ES-I3 (cell line): ENCODE measurements at regions not wholly inside any gene's neighbourhood (a gene's known extent, or its start where the extent isn't known, plus 50 kb on each side); places are given as distances from the start of the nearest gene placed in this dataset.
"Not testable (repeated sequence)": the region's sequence is repeated elsewhere in the genome, so short reads cannot be mapped to it uniquely, and the experiment has no call there.

Experiments used
- H3K36me3 ChIP-seq: 2 replicates; pipeline ENCODE4 v1.6.1; 2013; ENCODE audit warnings: mild to moderate bottlenecking, low read length, control low read depth, moderate library complexity; ENCODE audit not compliant: insufficient read depth
- H3K4me1 ChIP-seq: 2 replicates; pipeline ENCODE4 v1.6.1; 2013; ENCODE audit warnings: mild to moderate bottlenecking, control low read depth, low read length; ENCODE audit not compliant: insufficient read depth
- H3K9ac ChIP-seq: 2 replicates; pipeline ENCODE4 v1.6.1; 2013; ENCODE audit warnings: low read depth, mild to moderate bottlenecking, low read length, moderate library complexity
- H3K9me3 ChIP-seq: 2 replicates; pipeline ENCODE4 v1.6.1; 2013; ENCODE audit warnings: mild to moderate bottlenecking, low read length, moderate library complexity; ENCODE audit not compliant: control insufficient read depth, insufficient read depth

DNA sequence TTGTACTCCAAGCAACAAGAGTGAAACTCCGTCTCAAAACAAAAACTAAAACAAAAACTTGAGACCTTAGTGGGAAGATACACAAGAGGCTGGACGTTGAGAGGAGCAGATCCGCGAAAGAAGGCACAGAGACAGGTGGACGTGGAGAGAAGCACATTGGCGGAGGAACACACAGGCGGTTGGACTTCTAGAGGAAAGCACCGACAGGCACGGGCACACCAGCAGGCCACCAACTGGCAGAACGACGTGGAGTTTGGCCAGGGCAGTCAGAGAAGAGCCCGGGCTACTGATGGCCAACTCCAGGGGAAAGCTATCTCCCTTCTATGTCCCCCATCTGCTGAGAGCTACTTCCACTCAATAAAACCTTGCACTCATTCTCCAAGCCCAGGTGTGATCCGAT, 482.7 kb downstream of the GABRG2 start:
- Histone ChIP-seq H3K9me3 (no peaks in the 10 kb centered on the region; the same call in 1 of the 2 replicates), H3K4me1 (no peaks in the 10 kb centered on the region), H3K9ac (no peak overlapping the region), H3K36me3 (no peaks in the 10 kb centered on the region)

DNA sequence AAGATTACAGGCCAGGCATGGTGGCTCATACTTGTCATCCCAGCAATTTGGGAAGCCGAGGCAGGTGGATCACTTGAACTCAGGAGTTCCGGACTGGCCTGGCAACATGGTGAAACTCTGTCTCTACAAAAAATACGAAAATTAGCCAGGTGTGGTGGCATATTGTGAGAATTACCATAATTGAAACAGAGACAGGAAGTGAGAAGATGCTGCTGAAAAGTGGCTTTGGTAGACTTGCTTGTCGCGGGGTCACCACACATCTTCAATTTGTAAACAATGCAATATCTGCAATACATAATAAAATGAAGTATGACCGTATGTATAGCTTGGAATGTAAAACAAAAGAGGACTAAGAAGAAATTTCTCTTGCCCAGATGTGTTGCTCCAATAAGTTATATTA, 490.5 kb downstream of the GABRG2 start:
- Histone ChIP-seq H3K36me3 (no peaks in the 10 kb centered on the region), H3K9me3 (no peaks in the 10 kb centered on the region), H3K4me1 (no peaks in the 10 kb centered on the region), H3K9ac (no peak overlapping the region)

- Histone ChIP-seq H3K9ac (no peak overlapping the region), H3K36me3 (no peaks in the 10 kb centered on the region), H3K9me3 (no peaks in the 10 kb centered on the region), H3K4me1 (no peaks in the 10 kb centered on the region)
Measured at GRCh38 chr5:162567644-162568043, 500.1 kb downstream of the GABRG2 start.

GRCh38 chr5:162573758-162574157, 506.2 kb downstream of the GABRG2 start:
- Histone ChIP-seq H3K4me1 (no peaks in the 10 kb centered on the region), H3K36me3 (no peaks in the 10 kb centered on the region), H3K9ac (no peak overlapping the region), H3K9me3 (no peaks in the 10 kb centered on the region)

GRCh38 chr5:162591724-162592123, 524.2 kb downstream of the GABRG2 start:
- H3K4me1 ChIP-seq, result no peaks in the 10 kb centered on the region
- no peaks in the 10 kb centered on the region; the same call in 1 of the 2 replicates for H3K9me3 ChIP-seq
- H3K36me3 ChIP-seq, result no peaks in the 10 kb centered on the region
- H3K9ac ChIP-seq, result no peak overlapping the region

GRCh38 chr5:162593881-162594280, 526.3 kb downstream of the GABRG2 start:
- no peaks in the 10 kb centered on the region for H3K36me3 ChIP-seq
- H3K4me1 ChIP-seq, result no peaks in the 10 kb centered on the region
- no peak overlapping the region for H3K9ac ChIP-seq
- no peaks in the 10 kb centered on the region; the same call in 1 of the 2 replicates for H3K9me3 ChIP-seq

GRCh38 chr5:162603443-162604070, 536.0 kb downstream of the GABRG2 start:
- no peaks in the 10 kb centered on the region for H3K4me1 ChIP-seq
- H3K9me3 ChIP-seq, result no peaks in the 10 kb centered on the region
- no peak overlapping the region for H3K9ac ChIP-seq
- H3K36me3 ChIP-seq, result no peaks in the 10 kb centered on the region

- Histone ChIP-seq H3K4me1 (no peaks in the 10 kb centered on the region), H3K9me3 (no peaks in the 10 kb centered on the region; the same call in 1 of the 2 replicates), H3K36me3 (no peaks in the 10 kb centered on the region), H3K9ac (no peak overlapping the region)
Measured at GRCh38 chr5:162607879-162608278, 540.3 kb downstream of the GABRG2 start.

- not testable (repeated sequence) for H3K9me3 ChIP-seq, H3K4me1 ChIP-seq, H3K9ac ChIP-seq, H3K36me3 ChIP-seq
Measured at GRCh38 chr5:162621726-162622263, 554.2 kb downstream of the GABRG2 start.

DNA sequence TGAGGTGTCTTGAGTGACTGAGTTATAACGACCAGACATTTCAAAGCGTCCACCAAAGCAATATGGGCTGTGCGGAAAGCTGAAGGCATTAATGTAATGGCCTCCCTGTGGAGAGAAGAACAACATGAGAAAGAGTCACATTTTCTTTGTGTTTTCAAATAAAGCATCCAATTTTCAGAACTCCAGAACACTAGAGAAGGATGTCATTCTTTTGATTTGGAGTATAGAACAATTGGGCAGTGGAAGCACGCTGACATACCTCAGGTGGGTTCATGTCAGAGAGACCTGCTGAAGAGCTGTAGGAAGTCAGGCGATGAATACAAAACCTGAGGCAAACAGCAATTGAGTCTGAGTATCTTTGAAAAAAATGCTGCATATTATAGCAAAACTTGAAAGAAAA, 556.5 kb downstream of the GABRG2 start:
- no peak overlapping the region for H3K9ac ChIP-seq
- H3K9me3 ChIP-seq, result no peaks in the 10 kb centered on the region
- no peaks in the 10 kb centered on the region for H3K36me3 ChIP-seq
- no peaks in the 10 kb centered on the region for H3K4me1 ChIP-seq

- Histone ChIP-seq H3K4me1 (peaks cover 22% of the 10 kb centered on the region), H3K36me3 (no peaks in the 10 kb centered on the region), H3K9ac (no peak overlapping the region), H3K9me3 (no peaks in the 10 kb centered on the region)
Measured at GRCh38 chr5:162637481-162637880, 569.9 kb downstream of the GABRG2 start.

DNA sequence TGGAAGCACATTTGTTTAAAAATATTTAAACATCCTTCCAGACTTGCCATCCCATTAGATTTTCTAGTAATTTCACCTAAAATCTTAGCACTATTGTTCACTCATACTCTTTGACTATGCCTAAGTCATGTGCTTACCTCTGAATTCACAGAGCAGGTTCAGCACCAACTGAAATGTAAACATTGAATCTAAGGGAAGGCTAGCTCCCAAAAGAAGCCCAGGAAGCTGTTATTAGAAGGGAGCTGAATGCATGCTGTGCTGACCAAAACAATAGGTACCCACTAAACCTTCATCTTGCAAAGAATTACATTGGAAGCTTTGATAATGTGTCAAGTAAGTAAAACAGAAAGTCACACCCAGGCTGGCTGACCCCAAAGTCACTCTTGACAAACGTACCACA, 571.3 kb downstream of the GABRG2 start:
- peaks cover 22% of the 10 kb centered on the region for H3K4me1 ChIP-seq
- no peaks in the 10 kb centered on the region for H3K36me3 ChIP-seq
- H3K9me3 ChIP-seq, result no peaks in the 10 kb centered on the region
- H3K9ac ChIP-seq, result no peak overlapping the region

DNA sequence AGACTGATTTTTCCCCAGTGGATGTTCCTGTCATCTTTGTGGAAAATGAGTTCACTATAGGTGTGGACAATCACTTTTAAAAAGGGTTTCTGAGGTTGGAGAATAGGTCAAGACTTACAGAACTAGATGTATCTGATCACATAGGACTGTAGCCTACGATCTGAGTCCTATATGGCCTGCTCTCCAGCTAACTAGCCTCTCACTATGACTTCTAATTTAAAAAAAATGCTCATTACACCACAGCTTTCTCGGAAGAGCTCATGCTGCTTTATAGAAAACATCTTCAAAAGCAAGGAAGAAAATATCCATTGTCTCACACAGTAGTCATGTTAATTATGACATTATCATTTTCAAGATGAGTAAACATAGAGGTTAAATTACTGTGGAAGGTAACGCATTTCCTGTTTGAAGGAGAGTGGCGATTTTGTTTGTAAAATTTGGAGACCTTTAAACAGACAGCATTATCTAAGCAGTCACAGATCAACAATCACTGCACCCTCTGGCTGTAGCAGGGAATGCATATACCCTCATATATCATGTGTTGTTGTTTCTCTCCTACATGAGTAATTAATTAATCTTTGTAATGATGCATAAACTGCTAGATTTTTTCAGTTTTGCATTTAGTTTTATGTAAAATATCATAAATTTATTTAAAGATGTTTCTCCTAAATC, 573.7 kb downstream of the GABRG2 start:
- Histone ChIP-seq H3K4me1 (peaks cover 22% of the 10 kb centered on the region), H3K9ac (no peak overlapping the region), H3K9me3 (no peaks in the 10 kb centered on the region)

GRCh38 chr5:162654661-162655405, 587.3 kb downstream of the GABRG2 start:
- Histone ChIP-seq H3K36me3 (no peaks in the 10 kb centered on the region), H3K4me1 (no peaks in the 10 kb centered on the region; the same call in 1 of the 2 replicates), H3K9ac (no peak overlapping the region), H3K9me3 (no peaks in the 10 kb centered on the region; the same call in 1 of the 2 replicates)

More for the DNA sequence above, 573.7 kb downstream of the GABRG2 start:
- H3K36me3 ChIP-seq, result no peaks in the 10 kb centered on the region
